OCI-LY3 (cell line): ENCODE measurements at regions not wholly inside any gene's neighbourhood (a gene's known extent, or its start where the extent isn't known, plus 50 kb on each side); places are given as distances from the start of the nearest gene placed in this dataset.

ENCODE experiments used
- H2AFZ ChIP-seq: fragments of 200-600, 300-600 bp; shearing (Covaris generic); 2 replicates; pipeline ENCODE4 v1.6.0; 2014; ENCODE audit warnings: antibody characterized with exemption, low read depth, low read length
- H3K27ac ChIP-seq: fragments of 200-600, 300-600 bp; sonication (generic); 2 replicates; pipeline ENCODE4 v1.5.1; 2014; ENCODE audit warnings: mild to moderate bottlenecking, low read length, moderate library complexity, mixed read lengths
- H3K27me3 ChIP-seq: fragments of 200-600, 300-600 bp; sonication (generic); 2 replicates; pipeline ENCODE4 v1.6.1; 2014; ENCODE audit warnings: low read depth, low read length, mixed read lengths
- H3K36me3 ChIP-seq: fragments of 200-600, 300-600 bp; sonication (generic); replicated peaks from 2 replicates; pipeline ENCODE3; 2014; ENCODE audit warnings: low read depth, low read length, mixed read lengths
- H3K4me1 ChIP-seq: fragments of 300-600, 200-600 bp; sonication (generic); 2 replicates; pipeline ENCODE4 v1.6.1; 2014; ENCODE audit warnings: low read length, mixed read lengths
- H3K4me2 ChIP-seq: fragments of 200-600, 300-600 bp; sonication (generic); 2 replicates; pipeline ENCODE4 v1.6.1; 2014; ENCODE audit warnings: low read length, mixed read lengths
- H3K4me3 ChIP-seq: fragments of 300-600, 200-600 bp; sonication (generic); 2 replicates; pipeline ENCODE4 v1.5.1; 2014; ENCODE audit warnings: antibody characterized with exemption, mild to moderate bottlenecking, low read length, moderate library complexity
- H3K79me2 ChIP-seq: fragments of 300-600, 200-600 bp; shearing (Covaris generic); 2 replicates; pipeline ENCODE4 v1.6.1; 2014; ENCODE audit warnings: mild to moderate bottlenecking, low read length, mixed read lengths
- H3K9ac ChIP-seq: fragments of 300-600, 200-600 bp; shearing (Covaris generic); 2 replicates; pipeline ENCODE4 v1.6.0; 2014; ENCODE audit warnings: mild to moderate bottlenecking, low read length, moderate library complexity
- H3K9me3 ChIP-seq: fragments of 200-600, 300-600 bp; shearing (Covaris generic); 2 replicates; pipeline ENCODE4 v1.6.1; 2014; ENCODE audit warnings: low read length, mixed read lengths; ENCODE audit not compliant: insufficient read depth
- H4K20me1 ChIP-seq: fragments of 200-600, 300-600 bp; sonication (generic); 2 replicates; pipeline ENCODE4 v1.6.1; 2016; ENCODE audit warnings: low read length, mixed read lengths; ENCODE audit not compliant: insufficient read depth
- EZH2phosphoT487 ChIP-seq: fragments of 200-600 bp; shearing (Covaris generic); IDR thresholded peaks from 2 replicates; pipeline ENCODE4 v1.6.1; 2018; ENCODE audit warnings: antibody characterized with exemption, mixed run types, low read depth
- TF ChIP-seq, protein P1 (sequence below): fragments of 200-600, 300-600 bp; sonication (generic); IDR thresholded peaks from 2 replicates; pipeline ENCODE4 v1.5.1; 2014; ENCODE audit warnings: antibody characterized with exemption, low read length, low read depth

DNA sequence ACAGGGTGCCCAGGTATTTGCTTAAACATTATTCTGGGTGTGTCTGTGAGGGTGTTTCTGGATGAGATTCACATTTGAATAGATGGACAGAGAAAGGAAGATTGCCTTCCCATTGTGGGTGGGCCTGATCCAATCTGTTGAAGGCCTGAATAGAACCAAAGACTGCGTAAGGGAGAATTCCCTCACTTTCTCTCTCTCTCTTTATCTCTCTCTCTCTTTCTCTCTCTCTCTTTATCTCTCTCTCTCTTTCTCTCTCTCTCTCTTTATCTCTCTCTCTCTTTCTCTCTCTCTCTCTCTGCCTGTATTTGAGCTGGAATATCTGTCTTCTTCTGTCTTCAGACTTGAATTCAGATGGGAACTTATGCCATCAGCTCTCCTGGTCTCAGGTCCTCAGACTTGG, 148.4 kb downstream of the FAM124B start:
- Histone ChIP-seq H3K4me1 (no peaks in the 10 kb centered on the region), H3K27ac (no peak overlapping the region), H3K27me3 (no peaks in the 10 kb centered on the region), H3K4me3 (no peak overlapping the region), H2AFZ (no peak overlapping the region), H3K9ac (no peak overlapping the region), H4K20me1 (no peaks in the 10 kb centered on the region), H3K4me2 (no peak overlapping the region), H3K9me3 (no peaks in the 10 kb centered on the region), H3K36me3 (no peaks in the 10 kb centered on the region), H3K79me2 (no peaks in the 10 kb centered on the region)
- no peak for TF ChIP-seq EZH2phosphoT487
- TF ChIP-seq, protein P1, sequence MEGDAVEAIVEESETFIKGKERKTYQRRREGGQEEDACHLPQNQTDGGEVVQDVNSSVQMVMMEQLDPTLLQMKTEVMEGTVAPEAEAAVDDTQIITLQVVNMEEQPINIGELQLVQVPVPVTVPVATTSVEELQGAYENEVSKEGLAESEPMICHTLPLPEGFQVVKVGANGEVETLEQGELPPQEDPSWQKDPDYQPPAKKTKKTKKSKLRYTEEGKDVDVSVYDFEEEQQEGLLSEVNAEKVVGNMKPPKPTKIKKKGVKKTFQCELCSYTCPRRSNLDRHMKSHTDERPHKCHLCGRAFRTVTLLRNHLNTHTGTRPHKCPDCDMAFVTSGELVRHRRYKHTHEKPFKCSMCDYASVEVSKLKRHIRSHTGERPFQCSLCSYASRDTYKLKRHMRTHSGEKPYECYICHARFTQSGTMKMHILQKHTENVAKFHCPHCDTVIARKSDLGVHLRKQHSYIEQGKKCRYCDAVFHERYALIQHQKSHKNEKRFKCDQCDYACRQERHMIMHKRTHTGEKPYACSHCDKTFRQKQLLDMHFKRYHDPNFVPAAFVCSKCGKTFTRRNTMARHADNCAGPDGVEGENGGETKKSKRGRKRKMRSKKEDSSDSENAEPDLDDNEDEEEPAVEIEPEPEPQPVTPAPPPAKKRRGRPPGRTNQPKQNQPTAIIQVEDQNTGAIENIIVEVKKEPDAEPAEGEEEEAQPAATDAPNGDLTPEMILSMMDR: no peak

DNA sequence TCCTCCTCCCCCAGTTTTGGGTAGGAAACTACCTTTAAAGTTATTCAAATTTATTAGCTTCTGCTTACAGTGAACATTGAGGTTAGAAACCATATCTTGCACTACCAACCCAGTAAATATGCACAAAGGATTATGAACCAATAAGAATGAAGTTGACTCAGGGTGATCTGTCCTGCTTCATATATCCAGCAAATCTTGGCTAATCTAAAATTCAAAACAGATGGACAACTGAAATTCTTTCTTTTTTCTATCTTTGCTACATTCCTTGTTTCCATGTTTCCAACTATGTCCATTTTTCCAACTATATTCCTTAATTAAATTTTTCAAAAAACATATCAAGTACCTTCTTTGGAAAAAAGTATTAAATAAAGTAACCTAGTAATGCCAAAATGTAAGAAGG, 149.3 kb downstream of the FAM124B start:
- H3K4me2 ChIP-seq: no peak overlapping the region

DNA sequence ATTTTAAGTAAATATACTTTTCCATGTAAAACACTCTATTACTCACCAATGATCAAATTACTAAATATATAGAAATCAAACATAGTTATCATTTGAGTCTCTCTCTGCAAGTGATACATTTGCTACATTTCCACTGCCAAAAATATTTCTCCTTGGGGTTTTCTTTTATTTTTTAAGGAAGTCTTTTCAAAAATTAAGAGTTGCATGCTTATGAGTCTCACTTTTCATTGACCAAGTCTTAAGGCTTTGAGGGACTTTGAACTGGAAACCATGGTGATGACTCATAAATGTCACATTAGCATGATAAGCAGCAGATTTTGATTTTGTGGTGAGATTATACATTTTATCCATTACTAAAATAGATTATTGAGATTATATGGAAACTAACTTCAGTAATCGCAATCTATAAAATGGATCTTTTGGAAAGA, 152.9 kb downstream of the FAM124B start:
- H2AFZ ChIP-seq: no peak overlapping the region
- H3K27ac ChIP-seq: no peak overlapping the region
- no peaks in the 10 kb centered on the region for H3K27me3 ChIP-seq
- no peaks in the 10 kb centered on the region for H3K4me1 ChIP-seq
- H4K20me1 ChIP-seq: no peaks in the 10 kb centered on the region
- H3K36me3 ChIP-seq: no peaks in the 10 kb centered on the region
- H3K4me2 ChIP-seq: no peak overlapping the region
- no peak overlapping the region for H3K4me3 ChIP-seq
- no peak for TF ChIP-seq EZH2phosphoT487
- TF ChIP-seq, protein P1: no peak
- no peaks in the 10 kb centered on the region for H3K9me3 ChIP-seq
- no peaks in the 10 kb centered on the region for H3K79me2 ChIP-seq
- H3K9ac ChIP-seq: no peak overlapping the region

More for the DNA sequence above, 149.3 kb downstream of the FAM124B start:
- no peaks in the 10 kb centered on the region for H3K27me3 ChIP-seq
- no peaks in the 10 kb centered on the region for H4K20me1 ChIP-seq
- no peaks in the 10 kb centered on the region for H3K36me3 ChIP-seq
- H3K4me3 ChIP-seq: no peak overlapping the region
- H2AFZ ChIP-seq: no peak overlapping the region
- TF ChIP-seq, protein P1: no peak
- no peak for TF ChIP-seq EZH2phosphoT487
- no peak overlapping the region for H3K9ac ChIP-seq
- H3K9me3 ChIP-seq: no peaks in the 10 kb centered on the region
- H3K4me1 ChIP-seq: no peaks in the 10 kb centered on the region
- H3K79me2 ChIP-seq: no peaks in the 10 kb centered on the region
- no peak overlapping the region for H3K27ac ChIP-seq

DNA sequence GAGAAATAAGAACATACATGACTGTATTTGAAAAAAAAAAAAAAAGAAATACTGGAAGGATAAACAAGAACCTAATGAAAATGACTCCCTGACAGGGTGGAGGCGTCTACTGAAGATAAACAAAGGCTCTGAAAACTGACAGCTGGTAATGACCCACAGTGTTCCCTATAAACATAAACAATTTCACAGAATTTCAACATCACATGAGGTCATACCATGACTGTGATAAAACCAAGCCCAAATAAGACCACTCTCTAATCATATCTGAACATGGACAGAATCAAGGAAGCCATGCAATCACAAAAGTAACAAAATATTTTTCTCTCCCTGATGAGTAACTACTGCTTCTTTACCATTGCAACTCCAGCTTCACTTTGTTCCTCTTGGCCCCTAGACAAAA, 159.3 kb downstream of the FAM124B start:
- Histone ChIP-seq H3K27me3 (no peaks in the 10 kb centered on the region), H3K9ac (no peak overlapping the region), H3K36me3 (no peaks in the 10 kb centered on the region), H3K9me3 (no peaks in the 10 kb centered on the region), H3K79me2 (no peaks in the 10 kb centered on the region), H2AFZ (no peak overlapping the region), H3K4me2 (no peak overlapping the region), H3K4me1 (no peaks in the 10 kb centered on the region), H3K27ac (no peak overlapping the region), H3K4me3 (no peak overlapping the region), H4K20me1 (no peaks in the 10 kb centered on the region)
- TF ChIP-seq, protein P1: no peak
- no peak for TF ChIP-seq EZH2phosphoT487
